ENCODE measurements at regions not wholly inside any gene's neighbourhood (a gene's known extent, or its start where the extent isn't known, plus 50 kb on each side); places are given as distances from the start of the nearest gene placed in this dataset.

DNA sequence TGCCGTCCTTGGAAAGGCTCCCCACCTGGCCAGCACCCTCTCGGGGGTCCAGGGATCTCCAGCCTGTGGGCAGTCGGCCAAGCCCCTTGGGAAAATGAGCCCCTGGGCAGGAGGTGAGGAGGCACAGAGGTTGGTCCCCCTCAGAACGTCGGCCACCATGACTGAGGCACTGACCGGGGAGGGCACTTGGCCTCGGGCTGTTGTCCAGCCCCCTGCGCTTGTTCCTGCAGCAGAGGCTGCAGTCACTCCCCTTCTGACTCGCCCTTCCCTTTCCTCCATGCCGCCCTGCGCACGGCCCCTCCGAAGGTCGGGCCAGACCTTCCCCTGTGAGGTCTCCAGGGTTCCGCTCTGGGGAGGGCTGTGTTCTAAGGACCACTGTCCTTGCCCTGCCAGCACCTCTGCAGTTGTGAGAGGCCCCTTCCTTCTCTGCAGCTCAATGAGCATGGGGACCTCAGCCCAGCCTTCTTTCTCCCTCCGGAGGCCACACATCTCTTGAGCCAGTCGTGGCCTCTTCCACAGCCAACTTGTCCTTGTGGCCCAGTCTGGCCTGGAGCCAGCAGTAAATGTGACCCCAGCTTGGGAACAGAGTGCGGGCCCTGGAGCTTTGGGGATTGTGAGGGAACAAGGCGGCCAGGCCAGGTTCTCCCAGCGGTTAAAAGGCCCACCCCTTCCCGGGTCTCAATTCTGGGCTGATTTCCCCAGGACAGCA, 195.5 kb downstream of the DLL1 start:
- Histone ChIP-seq H3K4me1 (peaks cover 0 to 26% (median 13%) of the 10 kb centered on the region in 12 donors), H3K27me3 (peaks cover 0 to 5% (median 0%) of the 10 kb centered on the region in 9 donors), H3K4me3 (no peak overlapping the region), H3K9me3 (no peaks in the 10 kb centered on the region), H3K27ac (no peak overlapping the region), H3K36me3 (no peaks in the 10 kb centered on the region)
- intact Hi-C loops (cut with DNase I) = no loop called here
- DNase-seq = peak in 3 of 5 donors; percentile 4 to 59 (median 17)
- 70 to 74% (median 73%) methylated on average over 7 to 21 of the region's 21 CpGs for WGBS, 4 donors
- TF ChIP-seq POLR2A (IDR thresholded peaks at IDR 0.05) = no peak
- TF ChIP-seq, protein P1, sequence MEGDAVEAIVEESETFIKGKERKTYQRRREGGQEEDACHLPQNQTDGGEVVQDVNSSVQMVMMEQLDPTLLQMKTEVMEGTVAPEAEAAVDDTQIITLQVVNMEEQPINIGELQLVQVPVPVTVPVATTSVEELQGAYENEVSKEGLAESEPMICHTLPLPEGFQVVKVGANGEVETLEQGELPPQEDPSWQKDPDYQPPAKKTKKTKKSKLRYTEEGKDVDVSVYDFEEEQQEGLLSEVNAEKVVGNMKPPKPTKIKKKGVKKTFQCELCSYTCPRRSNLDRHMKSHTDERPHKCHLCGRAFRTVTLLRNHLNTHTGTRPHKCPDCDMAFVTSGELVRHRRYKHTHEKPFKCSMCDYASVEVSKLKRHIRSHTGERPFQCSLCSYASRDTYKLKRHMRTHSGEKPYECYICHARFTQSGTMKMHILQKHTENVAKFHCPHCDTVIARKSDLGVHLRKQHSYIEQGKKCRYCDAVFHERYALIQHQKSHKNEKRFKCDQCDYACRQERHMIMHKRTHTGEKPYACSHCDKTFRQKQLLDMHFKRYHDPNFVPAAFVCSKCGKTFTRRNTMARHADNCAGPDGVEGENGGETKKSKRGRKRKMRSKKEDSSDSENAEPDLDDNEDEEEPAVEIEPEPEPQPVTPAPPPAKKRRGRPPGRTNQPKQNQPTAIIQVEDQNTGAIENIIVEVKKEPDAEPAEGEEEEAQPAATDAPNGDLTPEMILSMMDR (IDR thresholded peaks at IDR 0.05) = no peak
- ATAC-seq = peak in 2 of 4 donors; percentile 17 to 19

- no peak for TF ChIP-seq POLR2A (IDR thresholded peaks at IDR 0.05)
- TF ChIP-seq, protein P1 (IDR thresholded peaks at IDR 0.05) = no peak
- no peaks in the 10 kb centered on the region for H3K36me3 ChIP-seq
- H3K27me3 ChIP-seq = peaks cover 0 to 5% (median 0%) of the 10 kb centered on the region in 9 donors
- intact Hi-C loops (cut with DNase I) = no loop called here
- H3K9me3 ChIP-seq = no peaks in the 10 kb centered on the region
- DNase-seq = no peak
- H3K4me3 ChIP-seq = no peak overlapping the region
- H3K27ac ChIP-seq = no peak overlapping the region
- H3K4me1 ChIP-seq = peaks cover 0 to 28% (median 13%) of the 10 kb centered on the region in 12 donors
- no peak for ATAC-seq
- WGBS, 4 donors = 89 to 94% (median 91%) methylated on average over 9 of the region's 9 CpGs
Measured at GRCh38 chr6:170094686-170095272, 196.1 kb downstream of the DLL1 start.

DNA sequence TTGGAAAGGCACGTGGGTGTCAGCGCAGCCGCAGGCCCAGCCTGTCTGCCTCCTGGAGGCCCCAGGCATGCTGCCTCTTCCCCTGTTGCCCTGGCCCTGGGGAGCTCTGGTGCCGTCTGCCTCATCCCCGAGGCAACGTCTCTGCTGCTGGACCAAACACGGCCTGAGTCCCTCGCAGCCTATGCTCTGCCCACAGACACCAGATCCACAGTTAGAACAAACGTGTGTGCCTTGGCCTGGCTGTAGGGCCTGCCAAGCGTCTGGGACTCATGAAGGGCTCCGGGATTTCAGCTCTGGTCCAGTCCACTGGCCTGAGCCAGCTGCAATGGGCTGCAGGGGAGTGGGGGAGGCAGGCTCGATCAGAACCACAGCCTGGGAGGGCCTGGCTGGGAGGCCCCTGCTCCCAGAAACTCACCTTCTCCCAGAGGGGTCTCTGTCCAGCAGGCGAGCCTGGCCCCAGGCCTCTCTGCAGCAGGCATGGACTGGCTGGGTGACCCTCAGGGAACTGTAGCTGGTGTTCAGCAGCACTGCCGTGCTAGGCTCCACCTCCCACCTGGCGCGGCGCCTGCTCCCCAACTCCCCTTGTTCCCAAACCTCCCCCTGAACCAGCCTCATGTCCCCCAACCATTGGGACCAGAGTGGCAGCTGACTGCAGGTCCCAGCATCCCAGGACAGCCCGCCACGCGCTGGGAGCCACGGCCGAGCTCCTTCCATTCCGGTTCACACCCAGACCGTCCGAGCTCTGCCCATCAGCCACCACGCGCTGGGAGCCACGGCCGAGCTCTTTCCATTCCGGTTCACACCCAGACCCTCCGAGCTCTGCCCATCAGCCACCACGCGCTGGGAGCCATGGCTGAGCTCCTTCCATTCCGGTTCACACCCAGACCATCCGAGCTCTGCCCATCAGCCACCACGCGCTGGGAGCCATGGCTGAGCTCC, 197.0 kb downstream of the DLL1 start:
- no peak overlapping the region for H3K4me3 ChIP-seq
- intact Hi-C loops (cut with DNase I) = no loop called here
- ATAC-seq (no peak), DNase-seq (peak in 2 of 5 donors; percentile 16 to 62)
- no peaks in the 10 kb centered on the region for H3K36me3 ChIP-seq
- peaks cover 0 to 5% (median 0%) of the 10 kb centered on the region in 9 donors for H3K27me3 ChIP-seq
- no peak overlapping the region for H3K27ac ChIP-seq
- TF ChIP-seq, protein P1 (IDR thresholded peaks at IDR 0.05) = no peak
- no peak for TF ChIP-seq POLR2A (IDR thresholded peaks at IDR 0.05)
- WGBS, 4 donors = 84 to 93% (median 88%) methylated on average over 34 to 37 of the region's 37 CpGs
- no peaks in the 10 kb centered on the region for H3K9me3 ChIP-seq
- H3K4me1 ChIP-seq = peaks cover 0 to 37% (median 19%) of the 10 kb centered on the region in 12 donors
